NCI-H2227 (cell line): ENCODE measurements at regions not wholly inside any gene's neighbourhood (a gene's known extent, or its start where the extent isn't known, plus 50 kb on each side); places are given as distances from the start of the nearest gene placed in this dataset.
"Not testable (repeated sequence)": the region's sequence is repeated elsewhere in the genome, so short reads cannot be mapped to it uniquely, and the experiment has no call there.

ENCODE experiments used
- DNase-seq: peaks from one replicate; lab custom pipeline; 2025; ENCODE audit not compliant: unreplicated experiment; lab: John Stamatoyannopoulos, UW

GRCh38 chr17:20733923-20734322 lies 154.4 kb downstream of the CDRT15L2 start:
- DNase-seq = no peak

GRCh38 chr17:20735796-20736195 lies 156.3 kb downstream of the CDRT15L2 start:
- no peak for DNase-seq

GRCh38 chr17:20737636-20738035 lies 158.1 kb downstream of the CDRT15L2 start:
- DNase-seq = not testable (repeated sequence)

- no peak for DNase-seq
Observed at GRCh38 chr17:20771104-20771503, 191.6 kb downstream of the CDRT15L2 start.

DNA sequence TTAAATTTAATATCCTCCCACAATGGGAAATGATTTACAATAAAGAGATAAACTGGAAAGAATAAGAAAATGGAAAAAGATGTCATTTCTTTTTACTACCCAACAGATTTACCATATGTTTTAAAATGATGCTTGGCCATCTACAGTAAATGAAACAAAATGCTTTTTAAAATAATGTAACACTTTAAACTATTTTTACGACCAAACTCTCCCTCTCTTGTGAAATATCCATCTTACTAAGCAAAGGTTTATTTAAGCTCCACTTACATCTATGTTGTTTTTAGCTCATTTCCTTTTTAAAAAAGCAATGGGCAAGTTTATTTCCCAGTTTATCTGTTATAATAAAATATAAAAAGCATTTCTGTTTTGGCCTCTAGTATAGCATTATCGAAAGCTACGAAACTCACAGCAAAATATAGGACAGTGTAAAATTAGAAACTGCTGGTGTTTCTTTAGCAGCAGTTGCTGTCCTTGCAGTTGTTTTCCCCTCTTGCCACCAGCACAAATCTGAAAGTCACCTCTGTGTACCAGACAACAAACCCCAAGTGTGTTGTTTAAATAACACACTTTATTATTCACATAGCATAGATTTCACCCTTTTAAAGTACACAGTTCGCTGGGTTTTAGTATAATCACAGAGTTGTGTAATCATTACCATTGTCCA lies 195.1 kb downstream of the CDRT15L2 start:
- no peak for DNase-seq

- DNase-seq = no peak
Observed at GRCh38 chr17:20775331-20775730, 195.8 kb downstream of the CDRT15L2 start.

- DNase-seq = no peak
Observed at GRCh38 chr17:20779521-20779920, 200.0 kb downstream of the CDRT15L2 start.

- DNase-seq = no peak
Observed at GRCh38 chr17:20781260-20781659, 201.7 kb downstream of the CDRT15L2 start.

- not testable (repeated sequence) for DNase-seq
Observed at GRCh38 chr17:20781869-20782268, 202.3 kb downstream of the CDRT15L2 start.

- DNase-seq = no peak
Observed at GRCh38 chr17:20783091-20783490, 203.6 kb downstream of the CDRT15L2 start.

- no peak for DNase-seq
Observed at GRCh38 chr17:20784100-20784665, 204.7 kb downstream of the CDRT15L2 start.

GRCh38 chr17:20787281-20787680 lies 207.8 kb downstream of the CDRT15L2 start:
- no peak for DNase-seq

GRCh38 chr17:20791626-20792025 lies 212.1 kb downstream of the CDRT15L2 start:
- no peak for DNase-seq

DNA sequence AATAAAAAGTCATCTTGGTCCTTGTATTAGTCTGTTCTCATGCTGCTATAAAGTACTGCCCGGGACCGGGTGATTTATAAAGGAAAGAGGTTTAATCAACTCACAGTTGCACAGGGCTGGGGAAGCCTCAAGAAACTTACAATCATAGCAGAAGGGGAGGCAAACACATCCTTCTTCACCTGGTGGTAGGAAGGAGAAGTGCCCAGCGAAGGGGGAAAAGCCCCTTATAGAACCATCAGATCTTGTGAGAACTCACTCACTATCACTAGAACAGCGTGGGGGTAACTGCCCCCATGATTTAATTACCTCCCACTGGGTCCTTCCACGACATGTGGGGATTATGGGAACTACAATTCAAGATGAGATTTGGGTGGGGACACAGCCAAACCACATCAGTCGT lies 215.0 kb downstream of the CDRT15L2 start:
- DNase-seq = not testable (repeated sequence)

GRCh38 chr17:20797292-20797691 lies 217.8 kb downstream of the CDRT15L2 start:
- DNase-seq = no peak

DNA sequence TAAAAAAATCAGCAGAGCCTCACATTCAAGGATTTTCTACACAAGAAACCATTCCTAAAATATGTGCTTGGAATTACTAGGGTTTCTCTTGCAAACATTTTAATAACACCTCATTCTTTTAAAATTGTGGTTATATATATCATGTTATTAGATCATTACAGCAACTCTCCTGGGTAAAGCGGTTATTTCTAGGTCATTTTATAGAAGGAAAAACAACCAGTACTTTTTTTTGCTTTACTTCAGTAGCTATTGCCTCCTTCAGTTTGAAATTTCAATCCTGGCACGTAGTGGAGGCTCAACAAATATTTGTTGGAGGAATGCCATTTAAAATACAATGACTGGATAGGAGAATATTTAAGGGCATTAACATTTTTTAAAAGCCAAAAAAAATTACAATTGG lies 220.6 kb downstream of the CDRT15L2 start:
- DNase-seq = no peak

- no peak for DNase-seq
Observed at GRCh38 chr17:20805751-20806150, 226.2 kb downstream of the CDRT15L2 start.

DNA sequence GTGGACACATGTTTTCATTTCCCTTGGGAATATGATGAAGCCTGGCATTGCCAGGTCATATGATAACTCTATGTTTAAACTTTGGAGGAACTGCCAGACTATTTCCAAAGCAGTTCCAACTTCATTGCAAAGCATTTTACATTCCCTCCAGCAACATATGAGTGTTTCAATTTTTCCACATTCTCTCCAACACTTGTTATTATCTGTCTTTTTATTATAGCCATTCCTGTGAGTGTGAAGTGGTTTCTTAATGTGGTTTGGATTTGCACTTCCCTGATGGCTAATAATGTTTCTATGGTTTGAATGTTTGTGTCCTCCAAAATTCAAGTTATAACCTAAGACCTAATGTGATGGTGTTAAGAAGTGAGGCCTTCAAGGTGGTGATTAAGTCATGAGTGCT lies 228.0 kb downstream of the CDRT15L2 start:
- DNase-seq = not testable (repeated sequence)

- DNase-seq = not testable (repeated sequence)
Observed at GRCh38 chr17:20815410-20815809, 227.4 kb downstream of the USP22 start.

DNA sequence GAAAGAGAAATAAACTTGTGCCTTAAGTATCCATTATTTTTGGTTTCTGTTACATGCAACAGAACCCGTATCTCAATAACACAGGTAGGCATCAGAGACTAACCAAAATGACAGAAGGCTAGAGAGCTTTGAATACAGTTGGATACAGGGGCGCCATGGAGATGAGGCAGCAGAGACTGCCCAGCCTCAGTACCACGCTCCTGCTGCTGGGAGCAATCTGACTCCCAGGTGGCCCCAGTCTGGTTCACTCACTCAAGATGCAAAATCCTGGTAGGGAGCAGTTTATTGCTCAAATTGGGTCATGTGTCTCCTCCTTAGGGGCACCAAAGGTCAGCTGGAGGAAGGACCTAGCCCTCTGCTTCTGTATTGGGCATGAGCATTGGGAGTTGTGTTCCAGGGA lies 218.9 kb downstream of the USP22 start:
- DNase-seq = no peak

- DNase-seq = no peak
Observed at GRCh38 chr17:20825539-20825938, 217.3 kb downstream of the USP22 start.

- not testable (repeated sequence) for DNase-seq
Observed at GRCh38 chr17:20840453-20840852, 202.4 kb downstream of the USP22 start.
